Middle frontal gyrus (tissue), 1 donor: ENCODE measurements at regions not wholly inside any gene's neighbourhood (a gene's known extent, or its start where the extent isn't known, plus 50 kb on each side); places are given as distances from the start of the nearest gene placed in this dataset.

ENCODE experiments used
- DNase-seq: peaks from one replicate; pipeline ENCODE4 v3.0.0-alpha.2; 2015; ENCODE audit warnings: low spot score; ENCODE audit errors: extremely low spot score

GRCh38 chr13:99123101-99124045 lies 77.3 kb upstream of the UBAC2 start:
- DNase-seq: no peak

GRCh38 chr13:99124046-99124400 lies 76.6 kb upstream of the UBAC2 start:
- no peak for DNase-seq

- peak; percentile 11 for DNase-seq
These were observed 75.8 kb upstream of the UBAC2 start for GRCh38 chr13:99124794-99125316.

- DNase-seq: no peak
These were observed 75.2 kb upstream of the UBAC2 start for GRCh38 chr13:99125326-99125915.

GRCh38 chr13:99126821-99127220 lies 73.8 kb upstream of the UBAC2 start:
- DNase-seq: no peak

GRCh38 chr13:99129050-99129449 lies 71.6 kb upstream of the UBAC2 start:
- no peak for DNase-seq

GRCh38 chr13:99129951-99130350 lies 70.7 kb upstream of the UBAC2 start:
- no peak for DNase-seq

- no peak for DNase-seq
These were observed 69.2 kb upstream of the UBAC2 start for GRCh38 chr13:99131410-99131809.

- DNase-seq: no peak
These were observed 68.3 kb upstream of the UBAC2 start for GRCh38 chr13:99132295-99132835.

- no peak for DNase-seq
These were observed 67.4 kb upstream of the UBAC2 start for GRCh38 chr13:99133230-99133629.

- DNase-seq: no peak
These were observed 66.8 kb upstream of the UBAC2 start for GRCh38 chr13:99133848-99134247.

GRCh38 chr13:99135591-99135990 lies 65.1 kb upstream of the UBAC2 start:
- DNase-seq: no peak

GRCh38 chr13:99136427-99136954 lies 64.2 kb upstream of the UBAC2 start:
- DNase-seq: no peak

GRCh38 chr13:99140831-99141230 lies 59.8 kb upstream of the UBAC2 start:
- DNase-seq: no peak

- no peak for DNase-seq
These were observed 56.8 kb upstream of the UBAC2 start for GRCh38 chr13:99143904-99144303.

GRCh38 chr13:99144306-99144705 lies 56.3 kb upstream of the UBAC2 start:
- no peak for DNase-seq

- no peak for DNase-seq
These were observed 55.2 kb upstream of the UBAC2 start for GRCh38 chr13:99145461-99145860.

GRCh38 chr13:99150575-99151361 lies 49.9 kb upstream of the UBAC2 start:
- no peak for DNase-seq
